Right hindlimb (tissue), 1 donor: ENCODE measurements at regions not wholly inside any gene's neighbourhood (a gene's known extent, or its start where the extent isn't known, plus 50 kb on each side); places are given as distances from the start of the nearest gene placed in this dataset.
"Not testable (repeated sequence)": the region's sequence is repeated elsewhere in the genome, so short reads cannot be mapped to it uniquely, and the experiment has no call there.

Experiments used
- DNase-seq: peaks from one replicate; pipeline ENCODE4 v3.0.0-alpha.2; 2018

GRCh38 chr16:54806881-54807360 is 123.7 kb upstream of the IRX5 start:
- no peak for DNase-seq

GRCh38 chr16:54806378-54806777 is 124.3 kb upstream of the IRX5 start:
- no peak for DNase-seq

- DNase-seq, result no peak
Observed at GRCh38 chr16:54805648-54806047, 125.0 kb upstream of the IRX5 start.

GRCh38 chr16:54801057-54801844 is 129.4 kb upstream of the IRX5 start:
- DNase-seq, result no peak

GRCh38 chr16:54798267-54798666 is 132.4 kb upstream of the IRX5 start:
- no peak for DNase-seq

- DNase-seq, result no peak
Observed at GRCh38 chr16:54796211-54796610, 134.5 kb upstream of the IRX5 start.

GRCh38 chr16:54792811-54793210 is 137.9 kb upstream of the IRX5 start:
- DNase-seq, result no peak

- DNase-seq, result no peak
Observed at GRCh38 chr16:54787045-54787444, 143.6 kb upstream of the IRX5 start.

- DNase-seq, result no peak
Observed at GRCh38 chr16:54783980-54784379, 146.7 kb upstream of the IRX5 start.

- DNase-seq, result no peak
Observed at GRCh38 chr16:54783226-54783625, 147.4 kb upstream of the IRX5 start.

- no peak for DNase-seq
Observed at GRCh38 chr16:54780266-54780665, 150.4 kb upstream of the IRX5 start.

- DNase-seq, result no peak
Observed at GRCh38 chr16:54779549-54779948, 151.1 kb upstream of the IRX5 start.

- no peak for DNase-seq
Observed at GRCh38 chr16:54774768-54775167, 155.9 kb upstream of the IRX5 start.

- DNase-seq, result no peak
Observed at GRCh38 chr16:54772400-54772799, 158.3 kb upstream of the IRX5 start.

GRCh38 chr16:54766355-54766754 is 164.3 kb upstream of the IRX5 start:
- no peak for DNase-seq

GRCh38 chr16:54750249-54750648 is 180.4 kb upstream of the IRX5 start:
- no peak for DNase-seq

- DNase-seq, result no peak
Observed at GRCh38 chr16:54748611-54749190, 182.0 kb upstream of the IRX5 start.

- DNase-seq, result no peak
Observed at GRCh38 chr16:54746596-54746995, 184.1 kb upstream of the IRX5 start.

GRCh38 chr16:54744998-54745397 is 185.7 kb upstream of the IRX5 start:
- no peak for DNase-seq

GRCh38 chr16:54742436-54742835 is 188.2 kb upstream of the IRX5 start:
- DNase-seq, result no peak

- DNase-seq, result no peak
Observed at GRCh38 chr16:54739381-54739780, 191.3 kb upstream of the IRX5 start.

- DNase-seq, result no peak
Observed at GRCh38 chr16:54734156-54734555, 196.5 kb upstream of the IRX5 start.

- DNase-seq, result not testable (repeated sequence)
Observed at GRCh38 chr16:54727696-54728095, 203.0 kb upstream of the IRX5 start.

GRCh38 chr16:54724346-54724925 is 206.2 kb upstream of the IRX5 start:
- no peak for DNase-seq
